Liver (tissue), 3 donors: ENCODE measurements at regions not wholly inside any gene's neighbourhood (a gene's known extent, or its start where the extent isn't known, plus 50 kb on each side); places are given as distances from the start of the nearest gene placed in this dataset.

ENCODE experiments used
- ATF3 ChIP-seq: IDR thresholded peaks from 2 replicates; pipeline ENCODE4 v1.6.1; 2016; ENCODE audit warnings: antibody characterized with exemption
- CTCF ChIP-seq: fragments of 150-350 bp; IDR thresholded peaks from 2 replicates; pipeline ENCODE4 v1.5.1; 2017; ENCODE audit warnings: improper control_type of control experiment, low read depth, low read length; ENCODE audit not compliant: missing input control
- GABPA ChIP-seq, 2 donors: IDR thresholded peaks in 1 of 2; conservative IDR thresholded peaks in 1 of 2; 2 replicates each; pipeline ENCODE4 v1.6.1; 2016; ENCODE audit warnings: antibody characterized with exemption in 2 of 2, mild to moderate bottlenecking in 1 of 2, moderate library complexity in 1 of 2
- JUND ChIP-seq, 2 donors: IDR thresholded peaks; 2 replicates each; pipeline ENCODE4 v1.6.1; 2016; ENCODE audit warnings: antibody characterized with exemption in 2 of 2
- MAX ChIP-seq: IDR thresholded peaks from 2 replicates; pipeline ENCODE4 v1.6.1; 2016; ENCODE audit warnings: antibody characterized with exemption
- TAF1 ChIP-seq: conservative IDR thresholded peaks from 2 replicates; pipeline ENCODE4 v1.6.1; 2016; ENCODE audit warnings: antibody characterized with exemption, mild to moderate bottlenecking
- ZBTB33 ChIP-seq: IDR thresholded peaks from 2 replicates; pipeline ENCODE4 v1.6.1; 2016; ENCODE audit warnings: antibody characterized with exemption
- donor health status: healthy.
- donor health status: healthy.

GRCh38 chr22:46052801-46053562 is 76.0 kb upstream of the WNT7B start:
- TF ChIP-seq CTCF: no peak
- no peak for TF ChIP-seq MAX
- TF ChIP-seq JUND (IDR thresholded peaks at IDR 0.05): no peak
- no peak for TF ChIP-seq TAF1
- no peak for TF ChIP-seq GABPA (IDR thresholded peaks at IDR 0.05 in 1 of 2, conservative IDR thresholded peaks at IDR 0.05 in 1 of 2)
- no peak for TF ChIP-seq ZBTB33
- TF ChIP-seq ATF3: no peak
